GM21723 (cell line): ENCODE measurements at regions not wholly inside any gene's neighbourhood (a gene's known extent, or its start where the extent isn't known, plus 50 kb on each side); places are given as distances from the start of the nearest gene placed in this dataset.

Experiments used
- ATAC-seq: cut with Tn5 transposase; IDR thresholded peaks from one replicate; pipeline ENCODE4 v1.9.1; 2021; ENCODE audit warnings: mild to moderate bottlenecking, moderate library complexity; ENCODE audit not compliant: unreplicated experiment

DNA sequence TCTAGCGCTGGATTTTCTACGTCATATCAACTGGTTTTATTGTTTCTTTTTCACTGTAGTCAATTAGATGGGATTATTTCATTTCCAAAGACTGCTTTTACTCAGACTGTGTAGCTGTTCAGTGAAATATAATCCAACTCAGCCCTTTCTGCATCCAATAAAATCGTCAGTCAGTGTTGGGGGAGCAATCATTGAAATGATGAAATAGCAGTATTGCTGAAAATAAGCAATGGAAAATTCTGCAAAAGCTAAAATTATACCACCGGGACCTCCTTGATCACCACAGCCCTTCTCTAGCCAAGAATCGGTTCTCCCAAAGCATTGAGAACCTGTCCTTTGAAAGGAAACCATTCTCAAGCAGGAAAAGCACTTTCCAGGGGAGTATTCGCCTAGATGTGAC lies 243.1 kb upstream of the TENM3 start:
- ATAC-seq = no peak

DNA sequence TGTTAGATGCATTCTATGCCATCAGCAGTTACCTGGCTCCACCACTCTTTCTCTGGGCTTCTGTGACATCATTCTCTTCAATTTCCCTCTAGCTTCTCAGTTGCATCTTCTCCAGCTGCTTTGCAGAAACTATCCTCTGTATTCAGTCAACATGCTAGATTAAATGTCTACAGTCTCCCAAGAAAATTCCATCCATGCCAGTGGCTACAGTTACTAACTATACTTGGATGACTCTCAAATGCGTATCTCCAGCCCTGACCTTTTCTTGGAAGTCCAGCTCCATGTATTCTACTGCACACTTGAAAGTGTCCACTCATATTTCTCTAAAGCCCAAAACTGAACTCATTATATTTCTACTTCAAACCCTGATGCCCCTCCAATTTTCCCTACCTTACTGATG lies 232.3 kb upstream of the TENM3 start:
- no peak for ATAC-seq

DNA sequence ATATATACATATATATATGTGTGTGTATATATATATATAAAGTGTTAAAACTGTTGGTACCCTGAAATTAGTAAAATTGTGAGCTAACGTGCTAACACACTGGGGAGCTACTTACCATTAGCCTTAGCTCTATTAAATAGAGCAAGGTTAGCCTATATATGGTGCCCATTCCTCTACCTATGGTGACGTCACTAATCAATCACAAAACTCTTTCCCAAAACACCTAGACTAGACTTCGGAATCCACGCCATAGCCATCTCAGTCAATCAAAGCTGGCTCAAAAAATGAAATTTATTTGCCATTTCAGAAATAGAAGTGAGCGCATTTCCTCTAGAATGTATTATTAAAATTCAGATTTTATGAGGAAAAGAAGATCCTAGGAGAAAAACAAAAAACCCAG lies 229.0 kb upstream of the TENM3 start:
- ATAC-seq = no peak

DNA sequence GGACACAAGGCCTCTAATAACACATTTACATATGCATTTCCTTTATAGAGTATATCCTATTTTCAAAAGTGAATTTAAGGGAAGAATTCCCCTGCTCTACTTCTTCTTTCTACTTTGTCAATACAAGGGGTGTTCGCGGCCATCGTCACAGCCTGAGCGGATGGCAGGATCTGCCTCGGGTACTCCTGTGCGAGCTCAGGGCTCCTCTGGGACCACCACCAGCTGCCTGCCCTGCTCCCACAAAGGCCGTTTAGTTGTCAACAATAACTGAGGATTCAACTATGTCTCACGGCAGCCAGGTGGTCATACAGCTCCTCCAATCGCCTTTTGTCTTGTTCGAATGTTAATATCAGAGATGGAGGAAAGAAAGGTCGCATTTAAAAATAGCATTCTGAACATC lies 228.2 kb upstream of the TENM3 start:
- no peak for ATAC-seq

DNA sequence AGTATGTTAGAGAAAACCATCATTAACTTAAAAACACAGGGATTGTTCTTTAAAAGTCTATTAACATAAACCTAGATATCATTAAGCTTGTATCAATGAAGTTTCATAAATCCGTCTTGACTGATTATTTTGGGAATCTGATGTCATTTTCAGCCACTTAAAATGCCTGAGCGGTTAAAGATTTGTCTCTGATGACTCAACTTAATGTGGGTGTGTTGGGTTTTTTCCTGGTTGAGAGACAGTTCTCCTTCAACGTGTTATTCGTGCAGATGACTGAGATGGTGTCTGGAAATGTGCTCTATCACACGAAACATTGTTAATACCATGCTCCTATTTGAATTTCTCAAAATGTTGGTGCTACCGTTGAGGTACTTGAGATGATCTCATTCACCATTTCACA lies 227.3 kb upstream of the TENM3 start:
- ATAC-seq = no peak

DNA sequence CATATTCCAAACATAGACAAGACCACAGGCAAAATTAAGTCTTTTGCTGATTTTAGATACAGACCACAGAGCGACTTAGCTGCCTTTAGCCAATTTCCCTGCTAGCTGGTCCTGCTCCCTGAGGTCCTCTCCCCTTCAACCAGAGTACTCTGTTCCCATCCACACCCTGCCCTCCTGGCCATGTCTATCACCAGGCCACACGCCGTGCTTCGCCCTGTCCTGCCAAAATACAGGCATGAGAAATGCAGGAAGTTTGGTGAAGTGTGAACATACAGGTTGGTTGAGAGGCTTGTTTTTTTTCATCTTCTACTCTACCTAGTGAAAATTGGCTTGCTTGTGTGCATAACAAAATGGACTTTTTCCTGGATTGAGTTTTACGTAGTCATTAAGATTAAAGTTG lies 226.2 kb upstream of the TENM3 start:
- ATAC-seq = no peak

DNA sequence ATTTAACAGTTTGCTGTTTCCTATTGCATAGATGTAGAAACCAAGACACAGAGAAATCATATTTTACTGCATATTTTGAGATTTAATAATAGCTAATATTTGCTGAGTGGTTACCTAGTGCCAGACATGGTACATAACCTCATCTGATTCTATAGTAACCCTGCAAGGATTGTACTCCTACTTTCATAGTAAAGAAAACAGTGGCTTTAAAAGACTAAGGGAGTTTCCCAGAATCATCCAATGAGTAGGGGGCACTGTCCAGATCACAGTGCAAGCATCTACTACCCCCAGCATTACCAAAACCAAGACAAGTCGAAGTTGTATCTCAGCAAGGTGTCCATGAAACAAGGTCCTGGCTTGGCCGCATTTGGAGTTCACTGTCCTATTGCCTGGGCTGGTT lies 224.5 kb upstream of the TENM3 start:
- peak; percentile 35 for ATAC-seq

DNA sequence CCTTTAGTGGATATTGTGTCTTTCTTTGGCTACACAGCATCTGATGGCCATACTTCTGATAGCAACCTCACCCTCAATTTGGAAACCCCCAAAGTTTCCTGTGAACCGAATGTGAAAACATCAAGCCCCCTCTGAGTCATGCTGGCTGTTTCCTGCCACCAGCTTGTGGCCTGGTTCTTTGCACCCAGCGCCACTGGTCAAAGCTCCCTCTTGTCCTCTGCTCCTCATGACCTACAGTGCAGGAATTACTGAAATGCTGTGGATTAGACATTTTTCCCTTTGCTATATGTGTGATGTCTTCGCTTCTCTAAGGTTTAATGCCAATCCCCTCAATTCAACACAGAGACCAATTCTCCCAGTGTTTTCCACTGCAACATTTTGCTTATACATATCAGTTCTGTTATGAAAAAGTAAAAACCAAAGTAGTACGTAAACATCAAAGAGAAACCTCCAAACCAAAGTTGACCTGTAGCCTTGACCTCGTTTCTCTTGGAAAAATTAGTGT lies 224.0 kb upstream of the TENM3 start:
- ATAC-seq = peak; percentile 84

DNA sequence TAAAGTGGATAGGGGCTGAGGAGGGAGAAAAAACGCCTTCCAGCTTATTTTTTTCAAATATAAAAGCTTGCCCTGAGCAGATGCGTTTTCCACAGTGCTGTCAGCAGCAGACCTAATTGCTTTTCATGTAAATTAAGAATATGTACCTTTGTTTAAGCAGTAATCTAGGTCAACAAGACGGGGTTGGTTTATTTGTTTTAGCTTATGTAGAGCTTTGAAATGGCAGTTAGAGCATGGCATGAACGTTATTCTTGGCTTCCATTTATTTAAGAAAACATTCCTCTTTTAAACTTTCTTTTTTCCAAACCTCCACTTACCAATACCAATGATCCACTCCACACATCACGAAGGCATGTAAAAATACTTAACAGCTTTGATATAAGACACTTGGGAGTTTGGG lies 220.3 kb upstream of the TENM3 start:
- ATAC-seq = no peak

DNA sequence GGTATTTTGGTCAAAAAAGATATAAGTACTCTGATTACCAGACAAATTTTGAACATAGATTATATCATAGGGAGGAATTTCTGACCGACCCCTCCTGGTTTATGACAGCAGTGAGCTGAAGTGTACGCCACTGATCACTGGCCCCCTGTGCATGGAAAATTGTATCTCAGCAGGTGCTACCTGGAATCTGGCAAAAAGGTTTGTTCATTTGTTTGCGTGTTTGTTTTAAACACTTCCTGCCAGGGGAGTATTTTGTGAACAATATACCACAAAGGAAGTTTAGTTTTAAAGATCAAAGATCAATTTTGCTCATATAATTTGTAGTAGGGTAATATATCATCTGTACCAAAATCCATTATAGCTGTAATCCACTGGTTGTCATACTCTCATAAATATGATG lies 219.7 kb upstream of the TENM3 start:
- no peak for ATAC-seq

DNA sequence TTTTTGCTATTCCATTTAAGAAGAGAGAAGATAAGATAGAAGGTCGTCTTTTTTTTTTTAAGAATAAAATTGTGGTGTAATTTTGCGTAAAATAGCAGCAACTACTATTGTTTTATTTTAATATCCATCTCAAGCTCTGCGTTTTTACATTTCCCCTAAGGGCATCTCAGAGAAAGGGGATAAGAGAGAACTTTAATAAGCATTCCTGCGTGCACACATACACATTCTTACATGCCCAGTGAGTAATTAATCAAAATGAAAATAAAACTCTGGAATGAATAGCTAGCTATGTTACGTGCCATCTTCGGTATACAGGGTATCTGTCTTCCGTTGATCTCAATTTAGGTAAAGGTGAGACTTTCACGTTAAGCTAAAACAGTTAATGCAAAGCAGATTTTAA lies 200.3 kb upstream of the TENM3 start:
- ATAC-seq = no peak

DNA sequence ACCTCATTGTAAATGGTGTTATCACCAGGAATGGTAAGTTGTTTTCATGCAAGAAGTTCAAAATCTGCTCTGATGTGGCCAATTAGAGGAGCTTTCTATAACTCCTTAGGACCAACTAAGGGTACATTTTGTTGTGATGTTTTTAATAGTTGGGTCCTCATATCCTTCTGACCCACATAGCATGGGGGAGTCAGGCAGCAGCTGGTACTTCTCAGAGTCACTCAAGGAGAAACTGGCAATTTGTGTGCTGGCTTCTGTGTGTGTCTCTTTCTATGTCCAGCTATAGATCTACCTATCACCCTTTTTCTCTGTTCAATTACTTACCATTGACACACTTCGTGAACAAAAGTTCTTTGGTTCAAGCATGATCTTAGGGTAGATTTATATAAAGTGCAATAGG lies 194.3 kb upstream of the TENM3 start:
- ATAC-seq = no peak

DNA sequence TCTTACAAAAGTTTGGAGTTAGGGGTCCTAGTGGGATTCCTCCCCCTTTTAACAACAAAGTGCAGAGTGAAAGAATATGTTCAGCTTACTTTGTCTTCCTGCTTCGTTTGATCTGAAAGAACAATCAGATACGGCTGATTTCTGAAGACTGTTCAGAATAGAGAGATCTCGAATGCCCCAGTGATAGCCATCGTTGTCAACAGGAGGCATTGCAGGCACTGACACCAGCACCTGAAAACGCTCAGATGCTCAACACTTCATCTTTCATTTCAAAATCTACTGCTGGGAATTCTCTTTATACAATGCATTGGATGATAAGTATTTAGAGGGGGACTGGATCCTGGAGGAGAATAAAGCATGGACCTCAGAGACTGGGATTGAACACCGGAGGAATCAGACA lies 186.3 kb upstream of the TENM3 start:
- no peak for ATAC-seq

DNA sequence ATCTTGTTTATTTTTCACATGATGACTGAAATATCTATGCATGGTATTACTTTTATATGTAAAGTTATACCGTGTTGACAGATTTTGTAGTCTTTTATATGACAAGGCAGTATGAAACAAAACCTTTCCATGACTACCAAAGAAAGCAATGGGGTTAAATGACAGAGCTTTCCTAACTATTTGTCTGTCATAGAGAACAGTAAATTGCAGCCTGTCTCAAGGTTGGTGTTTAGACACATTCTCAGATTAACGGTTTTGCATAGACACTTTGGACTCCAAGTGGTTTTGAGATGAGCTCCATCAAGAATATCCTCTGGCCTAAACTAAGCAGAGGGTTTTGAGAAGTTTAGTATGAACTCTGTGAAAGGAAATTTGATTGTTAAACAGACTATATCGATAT lies 180.7 kb upstream of the TENM3 start:
- ATAC-seq = no peak

DNA sequence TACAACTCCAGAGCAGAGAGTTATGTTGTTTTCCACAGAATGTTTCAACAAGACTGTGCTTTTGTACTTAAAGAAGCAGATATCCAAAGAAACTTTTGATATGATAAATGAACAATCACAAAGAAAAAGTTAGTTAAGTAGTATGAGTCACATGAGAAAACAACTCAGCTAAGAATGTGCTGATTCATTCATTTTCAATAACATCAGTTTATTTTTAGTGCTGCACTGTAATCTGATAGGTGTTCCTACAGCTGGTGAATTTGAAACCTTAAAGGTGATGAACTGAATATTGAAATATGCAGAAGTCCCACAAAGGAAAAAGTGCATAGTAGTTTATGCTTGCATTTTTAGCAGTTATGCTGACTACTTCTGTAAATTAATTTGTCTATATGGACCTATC lies 180.3 kb upstream of the TENM3 start:
- no peak for ATAC-seq

DNA sequence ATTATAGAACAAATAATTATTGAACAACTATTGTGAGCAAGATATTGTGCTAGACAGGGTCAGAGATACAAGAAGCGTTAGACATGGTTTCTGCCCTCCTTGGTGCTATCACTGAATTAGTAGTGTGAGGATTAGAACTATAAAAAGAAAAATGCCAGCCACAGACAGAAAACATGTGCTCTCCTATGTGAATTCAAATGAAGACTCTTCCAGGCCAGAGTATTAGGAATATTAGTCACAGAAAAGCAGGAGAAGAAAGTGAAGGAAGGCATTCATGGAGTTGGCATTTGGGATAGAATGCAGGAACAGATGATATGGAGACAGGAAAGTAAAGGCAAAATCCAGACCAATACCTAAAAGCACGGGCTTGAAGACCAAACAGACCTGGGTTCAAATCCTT lies 179.6 kb upstream of the TENM3 start:
- ATAC-seq = no peak

DNA sequence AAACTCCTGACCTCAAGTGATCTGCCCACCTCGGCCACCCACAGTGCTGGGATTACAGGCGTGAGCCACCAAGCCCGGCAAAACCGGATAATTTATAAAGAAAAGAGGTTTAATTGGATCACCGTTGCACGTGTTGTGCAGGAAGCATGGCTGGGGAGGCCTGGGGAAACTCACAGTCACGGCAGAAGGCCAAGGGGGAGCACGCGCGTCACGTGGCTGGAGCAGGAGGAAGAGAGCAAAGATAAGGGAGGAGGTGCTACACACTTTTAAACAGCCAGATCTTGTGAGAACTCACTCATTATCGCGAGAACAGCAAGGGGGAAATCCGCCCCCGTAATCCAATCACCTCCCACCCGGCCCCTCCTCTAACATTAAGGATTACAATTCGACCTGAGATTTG lies 177.9 kb upstream of the TENM3 start:
- ATAC-seq = no peak

DNA sequence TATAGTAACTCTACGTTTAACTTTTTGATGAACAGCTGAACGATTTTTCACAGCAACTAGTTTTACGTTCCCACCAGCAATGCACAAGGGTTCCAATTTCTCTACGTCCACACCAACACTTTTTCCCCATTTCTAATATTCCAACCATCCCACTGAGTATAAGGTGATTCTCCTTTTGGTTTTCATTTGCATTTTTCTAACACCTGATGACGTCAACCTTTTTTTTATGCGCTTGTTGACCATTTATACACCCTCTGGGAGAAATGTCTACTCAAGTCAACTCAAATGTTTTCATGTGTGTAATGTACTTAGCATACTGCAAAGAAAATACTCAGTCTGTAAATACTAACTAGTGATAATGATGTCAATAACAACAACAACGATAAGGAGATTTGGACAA lies 177.2 kb upstream of the TENM3 start:
- ATAC-seq = no peak

DNA sequence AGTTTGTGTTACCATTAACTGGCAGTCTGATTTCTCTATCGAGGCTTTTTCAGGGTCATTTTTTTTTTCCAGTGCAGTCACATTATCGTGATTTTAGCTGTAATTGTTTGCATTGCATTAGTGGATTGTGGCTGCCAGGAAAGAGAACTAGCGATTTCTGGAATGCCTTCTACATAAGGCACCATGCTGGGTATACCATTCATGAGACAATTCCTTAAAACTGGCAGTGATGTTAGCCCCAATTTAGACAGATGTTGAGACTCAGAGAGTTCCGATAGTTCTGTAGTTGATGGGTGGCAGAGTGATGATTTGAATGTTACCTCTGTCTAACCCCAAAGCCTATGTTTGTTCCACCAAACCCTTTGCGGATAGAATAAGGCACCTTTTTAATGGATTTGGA lies 175.4 kb upstream of the TENM3 start:
- no peak for ATAC-seq

DNA sequence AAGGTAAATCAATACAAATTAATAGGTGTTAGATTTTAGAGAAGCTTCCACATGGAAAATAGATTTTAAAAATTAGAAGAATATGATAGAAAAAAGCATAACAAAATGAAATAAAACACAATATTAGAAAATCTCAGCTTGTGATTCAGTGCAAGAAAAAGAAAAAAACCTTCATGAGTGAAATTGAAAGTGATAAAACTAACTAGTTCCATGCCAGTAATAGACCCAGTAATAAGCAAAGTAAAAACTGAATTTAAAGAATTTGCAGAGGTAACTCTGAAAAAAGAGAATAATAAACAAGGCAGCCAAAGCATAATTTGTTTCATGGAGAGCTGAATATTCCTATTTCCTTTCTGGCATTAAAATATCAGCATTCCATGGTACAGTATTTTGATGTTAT lies 174.3 kb upstream of the TENM3 start:
- ATAC-seq = no peak

DNA sequence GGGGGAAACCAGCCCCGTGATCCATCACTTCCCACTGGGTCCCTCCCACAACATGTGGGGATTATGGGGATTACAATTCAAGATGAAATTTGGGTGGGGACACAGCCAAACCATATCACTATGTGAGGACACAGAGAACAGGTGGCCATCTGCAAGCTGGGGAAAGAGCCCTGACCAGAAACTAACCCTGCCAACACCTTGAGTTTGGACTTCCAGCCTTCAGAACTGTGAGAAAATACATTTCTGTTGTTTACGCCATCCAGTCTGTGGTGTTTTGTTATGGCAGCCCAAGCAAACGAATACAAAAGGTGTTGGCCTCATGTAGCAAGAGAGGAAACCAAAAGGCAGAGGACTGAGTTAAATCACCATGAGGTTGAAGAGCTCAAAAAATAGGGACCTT lies 169.9 kb upstream of the TENM3 start:
- ATAC-seq = no peak

DNA sequence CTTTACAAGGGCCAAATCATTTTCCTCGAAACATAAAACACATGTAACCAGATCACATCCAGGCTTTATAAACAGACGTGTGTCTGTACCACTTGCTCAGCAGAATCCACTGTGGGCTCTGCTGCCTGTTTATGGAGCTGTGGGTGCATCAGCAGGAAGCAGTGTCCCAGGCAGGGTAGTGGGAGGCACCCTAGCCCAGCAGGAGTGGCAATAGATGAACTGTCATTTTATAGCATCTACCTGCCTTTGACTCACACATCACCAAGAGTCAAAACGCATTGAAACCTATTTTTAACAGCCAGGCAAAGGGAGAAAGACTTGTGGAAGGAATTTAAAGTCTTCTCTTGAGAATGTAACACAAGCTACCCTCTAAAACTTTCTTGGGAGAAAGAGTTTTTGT lies 169.1 kb upstream of the TENM3 start:
- ATAC-seq = no peak

DNA sequence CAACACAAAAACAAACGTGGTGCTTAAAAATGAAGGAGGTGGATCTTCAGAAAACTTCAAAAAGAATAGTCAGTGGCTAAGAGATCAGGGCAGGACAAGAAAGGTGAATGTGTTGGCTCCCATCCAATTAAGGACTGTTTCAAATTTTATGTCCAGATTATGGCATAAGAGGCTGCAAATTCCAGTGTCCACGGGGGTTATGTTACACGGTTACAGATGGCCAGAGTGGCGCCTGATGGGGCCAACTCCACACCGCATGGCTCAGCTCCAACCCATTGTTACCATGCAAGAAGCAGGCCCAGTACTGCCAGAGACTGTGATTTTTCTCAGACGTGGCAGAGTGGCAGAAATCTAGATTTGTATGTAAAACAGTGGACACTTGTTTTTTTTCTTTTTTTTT lies 168.4 kb upstream of the TENM3 start:
- ATAC-seq = no peak

DNA sequence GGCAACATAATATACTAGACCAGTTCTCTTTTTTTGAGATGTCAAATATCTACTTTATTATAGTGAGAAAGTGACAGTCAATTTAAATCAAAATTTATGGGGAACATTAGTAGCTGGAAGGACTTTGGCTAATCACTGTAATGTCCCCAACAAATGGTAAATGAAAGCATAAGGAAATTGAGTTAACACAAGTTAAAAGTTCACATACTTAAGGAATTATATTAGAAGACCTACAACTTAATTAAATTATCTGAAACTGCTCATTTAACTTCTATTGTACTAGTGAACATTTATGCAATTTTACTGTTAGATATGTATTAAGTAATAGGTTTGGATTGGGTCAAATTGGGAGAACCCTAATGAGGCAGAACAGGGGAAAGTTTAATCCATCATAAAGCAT lies 160.3 kb upstream of the TENM3 start:
- ATAC-seq = no peak
